SH-SY5Y (cell line): ENCODE measurements at regions not wholly inside any gene's neighbourhood (a gene's known extent, or its start where the extent isn't known, plus 50 kb on each side); places are given as distances from the start of the nearest gene placed in this dataset.

Experiments
- GATA2 ChIP-seq: IDR thresholded peaks from 2 replicates; pipeline ENCODE4 v1.6.1; 2011; ENCODE audit warnings: mild to moderate bottlenecking, low read depth, low read length
- GATA3 ChIP-seq: IDR thresholded peaks from 2 replicates; pipeline ENCODE4 v1.6.1; 2011; ENCODE audit warnings: low read depth, mild to moderate bottlenecking, low read length, moderate library complexity

GRCh38 chr20:47956268-47956995, 171.2 kb upstream of the SULF2 start:
- TF ChIP-seq GATA3, result no peak
- no peak for TF ChIP-seq GATA2
